Superior temporal gyrus (tissue), 1 donor: ENCODE measurements at regions not wholly inside any gene's neighbourhood (a gene's known extent, or its start where the extent isn't known, plus 50 kb on each side); places are given as distances from the start of the nearest gene placed in this dataset.
A peak's percentile ranks its signal among the peaks of the same experiment; 100 is the strongest.

Source experiments
- DNase-seq: peaks from one replicate; pipeline ENCODE4 v3.0.0-alpha.2; 2016; ENCODE audit errors: extremely low spot score

- DNase-seq: no peak
Observed at GRCh38 chr14:86530457-86530856, 1000.5 kb downstream of the FLRT2 start.

DNA sequence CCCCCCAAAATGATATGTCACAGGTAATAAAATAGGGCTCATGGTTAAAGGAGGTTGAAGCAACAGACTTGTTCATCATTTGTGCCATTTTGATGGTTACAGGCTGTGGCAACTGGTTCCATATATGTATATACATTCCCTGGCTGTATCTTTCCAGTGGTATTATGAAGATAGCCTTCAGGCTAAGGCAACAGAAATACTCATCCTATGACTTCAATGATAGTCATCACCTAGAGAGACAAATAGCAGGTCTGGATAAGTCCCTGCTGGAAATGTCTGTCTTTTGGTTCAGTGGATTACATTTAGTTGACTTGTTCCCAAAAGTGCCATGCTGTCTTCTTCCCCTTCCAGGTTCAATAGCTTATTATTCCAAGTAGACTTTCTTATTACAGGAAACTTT is 997.4 kb downstream of the FLRT2 start:
- DNase-seq: no peak

GRCh38 chr14:86525673-86526072 is 995.7 kb downstream of the FLRT2 start:
- no peak for DNase-seq

GRCh38 chr14:86521843-86522242 is 991.9 kb downstream of the FLRT2 start:
- no peak for DNase-seq

DNA sequence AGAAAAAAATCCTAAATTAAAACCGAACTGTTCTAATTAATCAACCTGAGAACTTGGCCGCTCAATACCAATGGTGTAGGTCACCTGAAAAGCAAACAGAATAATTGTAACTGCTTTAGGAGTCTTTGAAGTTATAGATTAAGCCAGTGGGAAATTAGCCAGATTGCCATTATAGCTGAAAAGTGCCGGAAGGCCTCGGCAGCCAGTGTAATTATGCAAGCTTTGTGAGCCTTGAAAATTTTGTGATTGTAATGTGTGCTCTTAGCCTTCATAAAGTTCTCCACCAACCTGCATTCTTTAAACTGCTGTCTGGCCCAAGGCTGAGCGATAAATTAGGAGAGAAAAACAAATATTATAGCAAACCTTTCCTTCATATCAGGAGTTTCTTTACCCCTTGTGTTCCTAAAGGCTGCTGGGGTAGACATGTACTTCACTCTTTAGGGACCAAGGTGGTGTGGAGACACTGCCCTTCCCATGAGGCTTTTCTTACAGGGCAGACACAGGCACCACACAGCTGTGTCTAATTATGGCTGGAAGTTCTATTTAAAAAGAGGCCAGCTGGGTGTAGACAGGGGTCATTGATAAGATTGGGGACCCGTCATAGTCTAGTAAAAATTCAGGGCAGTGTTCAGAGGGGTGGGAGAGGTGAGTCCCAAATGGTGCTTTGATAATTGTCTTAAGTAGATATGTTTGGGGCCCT is 991.2 kb downstream of the FLRT2 start:
- DNase-seq: no peak

DNA sequence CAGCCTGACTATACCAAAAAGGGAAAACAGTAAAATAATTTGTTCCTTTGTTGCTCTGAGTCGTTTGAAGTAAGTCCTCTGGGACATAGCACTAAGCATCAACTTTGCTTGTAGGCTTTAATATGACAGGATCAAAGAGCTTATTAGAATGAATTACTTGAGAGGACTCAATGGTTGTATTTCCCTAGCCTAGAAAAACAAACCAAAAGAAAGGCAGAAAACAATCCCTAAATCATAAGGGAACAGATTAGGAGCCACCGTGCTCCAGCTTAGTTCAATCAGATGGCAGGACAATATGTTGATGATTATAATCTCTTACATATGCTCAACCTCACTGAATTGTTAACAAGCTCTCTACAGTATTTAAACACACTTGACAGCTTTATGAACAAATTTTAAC is 988.4 kb downstream of the FLRT2 start:
- DNase-seq: no peak

- DNase-seq: no peak
Observed at GRCh38 chr14:86515195-86515594, 985.3 kb downstream of the FLRT2 start.

DNA sequence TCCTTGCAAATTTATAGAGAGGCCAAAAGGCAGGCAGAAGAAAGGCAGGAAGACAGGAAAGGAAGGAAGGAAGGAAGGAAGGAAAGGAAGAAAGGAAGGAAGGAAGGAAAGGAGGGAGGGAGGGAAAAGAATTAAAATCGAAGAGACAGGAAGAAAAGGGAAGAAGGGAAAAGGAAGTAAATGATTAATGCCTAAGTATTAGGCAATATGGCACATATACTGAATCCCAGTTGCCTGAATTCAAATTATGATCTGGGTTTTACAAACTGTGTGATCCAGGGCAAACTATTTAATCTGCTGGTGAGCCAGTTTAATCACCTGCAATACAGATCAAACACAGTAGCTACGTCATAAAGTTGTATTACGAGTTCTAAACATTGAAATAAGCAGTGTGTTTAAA is 983.6 kb downstream of the FLRT2 start:
- DNase-seq: no peak

GRCh38 chr14:86513056-86513455 is 983.1 kb downstream of the FLRT2 start:
- no peak for DNase-seq

DNA sequence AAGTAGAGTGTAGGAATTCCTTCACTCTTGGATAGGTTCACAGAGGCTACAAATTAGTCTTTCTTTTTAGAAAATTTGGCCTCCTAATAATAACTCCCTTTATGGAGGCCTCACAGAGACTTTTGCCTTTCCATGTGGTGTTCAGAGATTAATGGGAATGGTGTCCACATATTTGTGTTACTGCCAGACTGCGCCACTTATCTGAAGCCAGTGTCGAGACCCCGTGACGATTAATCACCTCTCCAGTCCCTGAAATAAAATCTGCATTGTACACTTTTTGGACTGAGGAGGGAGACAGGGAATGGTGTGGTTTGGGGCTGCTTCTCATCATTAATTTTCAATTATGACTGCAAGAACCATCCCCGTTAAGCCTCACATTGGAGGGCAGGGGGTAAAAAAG is 980.5 kb downstream of the FLRT2 start:
- no peak for DNase-seq

DNA sequence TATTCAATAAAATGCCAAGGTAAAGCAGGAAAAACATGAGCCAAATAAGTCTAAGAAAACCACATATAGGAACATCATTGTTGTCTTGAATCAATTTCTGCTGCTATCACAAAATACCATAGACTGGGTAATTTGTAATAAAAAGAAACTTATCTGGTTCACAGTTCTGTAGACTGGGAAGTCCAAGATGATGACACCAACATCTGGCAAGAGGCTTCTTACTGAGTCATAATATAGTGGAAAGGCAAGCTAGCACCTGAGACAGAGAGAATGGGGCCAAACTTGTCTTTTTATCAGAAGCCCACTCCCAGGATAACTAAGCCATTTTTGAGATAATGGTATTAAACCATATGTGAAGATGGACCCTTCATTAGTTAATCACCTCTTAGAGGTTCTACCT is 975.9 kb downstream of the FLRT2 start:
- no peak for DNase-seq

DNA sequence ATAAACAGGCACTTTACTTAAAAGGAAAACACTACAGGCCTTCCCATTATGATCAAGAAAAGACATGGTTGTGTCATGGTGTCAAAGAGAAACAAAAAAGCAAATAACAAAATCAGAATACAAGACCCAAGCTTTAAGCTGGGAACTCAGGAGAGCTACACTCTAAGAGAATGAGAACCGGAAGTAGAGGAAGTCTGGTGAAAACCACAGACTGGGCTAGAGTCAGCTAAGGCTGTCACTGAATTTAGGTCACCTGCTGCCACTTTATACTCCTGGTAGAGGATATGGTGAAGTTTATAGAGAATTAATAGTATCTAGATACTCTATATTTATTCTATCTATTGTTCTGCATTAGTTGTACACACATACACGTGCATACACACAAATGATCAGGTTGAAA is 971.7 kb downstream of the FLRT2 start:
- no peak for DNase-seq

GRCh38 chr14:86491743-86492142 is 961.8 kb downstream of the FLRT2 start:
- no peak for DNase-seq

- DNase-seq: no peak
Observed at GRCh38 chr14:86481104-86481503, 951.2 kb downstream of the FLRT2 start.

- no peak for DNase-seq
Observed at GRCh38 chr14:86464341-86464740, 934.4 kb downstream of the FLRT2 start.

- no peak for DNase-seq
Observed at GRCh38 chr14:86462193-86462753, 932.3 kb downstream of the FLRT2 start.

DNA sequence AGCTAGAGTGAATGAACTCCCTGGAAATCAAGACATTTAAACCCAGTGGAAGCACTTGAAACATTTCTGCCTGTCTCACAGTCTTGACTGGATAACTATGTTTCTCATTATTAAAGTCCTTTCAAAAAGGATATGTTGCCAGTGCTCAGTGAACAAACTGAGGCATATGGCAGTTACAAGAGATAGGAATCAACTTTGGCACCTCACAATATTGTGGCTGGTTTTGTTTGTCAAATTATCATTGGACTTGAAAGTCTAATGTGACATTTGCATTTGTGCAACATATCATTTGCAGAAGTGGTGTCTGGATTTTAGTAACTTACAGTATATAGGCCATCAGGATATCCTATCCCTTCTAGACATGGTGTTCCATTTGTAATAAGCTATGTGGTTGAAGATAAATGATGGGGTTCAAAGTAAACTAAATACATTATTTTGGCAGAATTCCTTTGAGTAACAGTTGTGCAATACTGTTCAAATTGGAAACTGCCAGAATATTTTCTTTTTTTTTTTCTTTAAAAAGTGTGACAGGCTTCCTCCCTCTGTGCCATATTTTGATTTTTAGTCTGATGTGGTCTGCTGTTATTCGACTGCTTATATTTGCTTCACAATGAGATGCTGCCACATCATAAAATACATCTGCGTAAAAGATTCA is 927.7 kb downstream of the FLRT2 start:
- no peak for DNase-seq

- no peak for DNase-seq
Observed at GRCh38 chr14:86450085-86450484, 920.1 kb downstream of the FLRT2 start.

DNA sequence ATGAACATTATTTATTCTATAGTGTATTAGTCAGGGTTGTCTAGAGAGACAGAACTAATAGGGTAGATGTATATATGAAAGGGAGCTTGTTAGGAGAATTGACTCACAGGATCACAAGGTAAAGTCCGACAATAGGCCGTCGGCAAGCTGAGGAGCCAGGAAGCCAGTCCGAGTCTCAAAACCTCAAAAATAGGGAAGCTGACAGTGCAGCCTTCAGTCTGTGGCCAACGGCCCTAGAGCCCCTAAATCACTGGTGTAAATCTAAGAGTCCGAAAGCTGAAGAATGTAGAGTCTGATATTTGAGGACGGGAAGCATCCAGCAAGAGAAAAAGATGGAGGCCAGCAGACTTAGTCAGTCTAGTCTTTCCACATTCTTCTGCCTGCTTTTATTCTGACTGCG is 912.2 kb downstream of the FLRT2 start:
- DNase-seq: no peak

GRCh38 chr14:86430853-86431252 is 900.9 kb downstream of the FLRT2 start:
- no peak for DNase-seq

GRCh38 chr14:86423214-86423613 is 893.3 kb downstream of the FLRT2 start:
- DNase-seq: no peak

DNA sequence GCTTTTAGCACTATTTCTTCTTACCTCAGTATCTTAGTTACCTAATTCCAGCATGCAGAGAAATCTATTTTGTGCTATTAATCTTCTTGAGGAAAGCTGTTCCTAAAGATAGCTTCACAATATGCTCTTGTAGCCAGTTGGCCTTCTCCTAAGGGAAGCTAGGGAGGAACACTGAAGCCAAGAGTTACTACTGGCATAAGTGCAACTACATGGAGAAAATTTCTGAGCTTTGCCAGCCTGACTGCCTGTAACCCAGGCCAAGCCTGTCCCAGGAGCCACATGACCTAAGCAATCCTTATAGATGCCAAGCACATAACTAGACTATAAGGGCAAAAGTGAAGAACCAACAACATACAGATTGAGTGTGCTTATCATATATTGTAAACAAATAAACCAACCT is 890.2 kb downstream of the FLRT2 start:
- peak; percentile 27 for DNase-seq

DNA sequence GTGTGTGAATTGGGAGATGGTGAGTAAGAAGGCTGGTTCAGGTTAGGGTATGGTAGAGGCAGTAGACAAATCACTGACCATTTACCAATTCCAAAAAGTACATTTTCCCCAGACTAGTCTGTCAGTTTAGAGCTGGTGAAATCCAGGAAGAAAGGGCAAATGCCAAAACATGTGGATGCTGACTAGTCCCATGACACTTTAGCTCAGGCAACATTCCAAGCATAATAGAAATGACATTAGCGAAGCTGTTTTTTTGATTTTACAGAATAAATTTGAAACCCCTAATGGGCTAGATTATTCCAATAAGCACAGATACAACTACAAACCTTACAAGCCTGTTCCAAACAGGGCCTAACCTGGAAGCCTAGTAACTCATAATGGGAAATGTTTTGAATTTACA is 884.2 kb downstream of the FLRT2 start:
- DNase-seq: no peak
